RWPE1 (cell line): ENCODE measurements at regions not wholly inside any gene's neighbourhood (a gene's known extent, or its start where the extent isn't known, plus 50 kb on each side); places are given as distances from the start of the nearest gene placed in this dataset.

Experiments used
- CTCF ChIA-PET: fragments of 350-600 bp; sonication (Branson Sonifier 250); formaldehyde crosslinking; extraction: SDS; loops from one replicate; lab custom pipeline; 2021; lab: Yijun Ruan, JAX
- POLR2A ChIA-PET: fragments of 400-600 bp; formaldehyde crosslinking; extraction: SDS; loops from one replicate; lab custom pipeline; 2020; ENCODE audit warnings: antibody characterized with exemption; ENCODE audit not compliant: low non-redundant PET; lab: Yijun Ruan, JAX
- DNase-seq: peaks from one replicate; pipeline ENCODE4 v3.0.0; 2012; ENCODE audit warnings: low spot score
- H3K27ac ChIP-seq: fragments of 450-650 bp; 2 replicates; pipeline ENCODE4 v1.5.1; 2017
- CTCF ChIP-seq: fragments of 450-650 bp; conservative IDR thresholded peaks from 2 replicates; pipeline ENCODE4 v1.5.1; 2017; ENCODE audit warnings: low read depth, mild to moderate bottlenecking

- H3K27ac ChIP-seq = no peak overlapping the region
- ChIA-PET CTCF (no interaction called here), POLR2A (no interaction called here)
- no peak for TF ChIP-seq CTCF
- DNase-seq = no peak
Observed at GRCh38 chr4:184575306-184575705, 73.9 kb downstream of the CASP3 start.

DNA sequence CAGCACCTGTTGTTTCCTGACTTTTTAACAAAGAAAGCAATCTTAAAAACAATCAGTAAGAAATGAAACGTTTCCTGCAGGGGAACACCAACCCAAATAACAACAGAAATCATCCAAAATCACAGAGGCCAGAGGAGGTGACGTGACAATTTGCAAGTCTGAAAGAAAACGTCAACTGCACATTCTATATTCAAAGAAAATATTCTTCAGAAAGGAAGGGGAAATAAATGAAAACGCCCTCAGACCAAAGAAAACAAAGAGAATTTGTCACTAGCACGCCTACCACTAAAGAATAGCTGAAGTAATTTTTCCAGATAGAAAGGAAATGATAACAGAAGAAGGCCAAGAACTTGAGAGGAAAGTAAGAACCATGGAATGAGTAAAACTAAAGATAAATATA, 74.4 kb downstream of the CASP3 start:
- DNase-seq = no peak
- no peak for TF ChIP-seq CTCF
- no peak overlapping the region for H3K27ac ChIP-seq
- POLR2A ChIA-PET = no interaction called here
- CTCF ChIA-PET = no interaction called here

DNA sequence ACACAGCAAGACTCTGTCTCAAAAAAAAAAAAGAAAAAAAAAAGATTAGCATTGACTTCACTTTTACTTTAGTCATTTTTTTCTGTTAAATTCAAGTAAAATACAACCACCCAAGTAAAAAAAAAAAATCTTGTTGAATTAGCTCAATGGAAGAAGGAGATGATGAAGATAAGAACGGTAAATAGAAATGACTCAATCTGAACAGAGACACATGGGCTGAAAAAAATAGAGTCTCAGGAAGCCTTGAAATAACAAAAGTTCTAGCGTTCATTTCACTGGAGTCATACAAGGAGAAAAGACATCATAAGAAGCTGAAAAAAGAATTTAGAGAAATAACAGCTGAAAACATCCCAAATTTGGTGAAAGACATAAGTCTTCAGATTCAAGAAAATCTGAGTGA, 75.5 kb downstream of the CASP3 start:
- H3K27ac ChIP-seq = no peak overlapping the region
- ChIA-PET POLR2A (no interaction called here), CTCF (no interaction called here)
- DNase-seq = no peak
- TF ChIP-seq CTCF = no peak

DNA sequence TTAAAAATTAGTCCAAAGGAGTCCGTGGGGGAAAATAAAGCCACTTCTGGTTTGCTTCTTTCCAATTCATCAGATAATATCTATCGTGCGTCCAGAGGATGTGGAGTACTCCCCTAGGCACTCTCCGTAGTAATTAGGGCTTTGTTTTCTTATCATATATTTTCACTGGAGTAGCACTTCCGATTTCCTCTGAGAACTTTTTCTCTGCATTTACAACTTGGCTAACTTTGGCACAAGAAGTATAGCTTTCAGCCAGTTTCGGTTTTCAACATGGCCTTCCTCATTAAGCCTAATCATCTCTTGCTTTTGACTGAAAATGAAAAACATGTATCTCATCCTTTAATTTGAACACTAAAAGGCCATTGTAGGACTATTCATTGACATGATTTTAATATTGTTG, 80.5 kb downstream of the CASP3 start:
- ChIA-PET CTCF (no interaction called here), POLR2A (no interaction called here)
- H3K27ac ChIP-seq = no peak overlapping the region
- no peak for DNase-seq
- no peak for TF ChIP-seq CTCF

GRCh38 chr4:184563621-184564020, 85.6 kb downstream of the CASP3 start:
- no peak for DNase-seq
- no peak for TF ChIP-seq CTCF
- POLR2A ChIA-PET = no interaction called here
- H3K27ac ChIP-seq = no peak overlapping the region
- CTCF ChIA-PET = interaction anchor here (0.7 kb wide), 1 partner anchor 107 kb away, joined by 3 read pairs; no protein-coding TSS in a partner anchor

- no peak overlapping the region for H3K27ac ChIP-seq
- no peak for TF ChIP-seq CTCF
- ChIA-PET POLR2A (no interaction called here), CTCF (no interaction called here)
- no peak for DNase-seq
Observed at GRCh38 chr4:184558996-184559395, 84.6 kb upstream of the IRF2 start.

- TF ChIP-seq CTCF = no peak
- ChIA-PET POLR2A (no interaction called here), CTCF (interaction anchor here (0.5 kb wide), 1 partner anchor 1483 kb away, joined by 4 read pairs; no protein-coding TSS in a partner anchor)
- no peak for DNase-seq
- no peak overlapping the region for H3K27ac ChIP-seq
Observed at GRCh38 chr4:184553891-184554290, 79.5 kb upstream of the IRF2 start.
